H1 (cell line): ENCODE measurements at regions not wholly inside any gene's neighbourhood (a gene's known extent, or its start where the extent isn't known, plus 50 kb on each side); places are given as distances from the start of the nearest gene placed in this dataset.

ENCODE experiments used
- GABPA ChIP-seq: IDR thresholded peaks from 2 replicates; pipeline ENCODE4 v1.6.1; 2011; ENCODE audit warnings: mild to moderate bottlenecking, low read length, moderate library complexity, borderline replicate concordance; ENCODE audit not compliant: insufficient read depth
- TAF7 ChIP-seq: optimal IDR thresholded peaks from 2 replicates; pipeline ENCODE3; 2011; ENCODE audit warnings: low read depth, mild to moderate bottlenecking, inconsistent platforms, low read length, moderate library complexity, borderline replicate concordance

DNA sequence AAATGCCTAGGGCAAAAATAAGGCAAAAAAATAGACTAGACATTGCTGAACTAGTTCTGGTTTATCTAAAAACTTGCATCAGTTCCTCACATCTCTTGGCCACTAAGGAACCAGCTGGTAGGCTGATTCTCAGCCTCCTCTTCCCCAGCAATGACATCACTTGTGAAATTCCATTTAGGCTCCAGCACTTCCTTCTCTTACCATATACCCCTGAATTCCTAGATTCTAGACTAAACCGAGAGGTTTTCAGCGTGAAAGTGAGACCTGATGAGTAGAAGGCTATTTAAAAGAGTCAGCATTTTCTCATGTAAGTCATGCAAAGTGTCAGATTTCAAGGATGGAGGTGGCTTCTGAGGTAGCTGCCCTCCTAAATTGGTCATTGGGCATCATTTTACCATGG is 247.1 kb upstream of the CDIN1 start (continued):
- TF ChIP-seq GABPA (no peak), TAF7 (no peak)
